Neural cell (in vitro differentiated cells): ENCODE measurements at regions not wholly inside any gene's neighbourhood (a gene's known extent, or its start where the extent isn't known, plus 50 kb on each side); places are given as distances from the start of the nearest gene placed in this dataset.

Source experiments
- H2AFZ ChIP-seq: fragments of 200-600, 300-800 bp; sonication (generic), shearing (Covaris generic); 2 replicates; pipeline ENCODE4 v1.6.0; 2014; ENCODE audit warnings: low read depth, mild to moderate bottlenecking, antibody characterized with exemption, low read length, moderate library complexity
- H3F3A ChIP-seq: fragments of 200-600 bp; shearing (Covaris generic); 2 replicates; pipeline ENCODE4 v1.6.1; 2016; ENCODE audit warnings: mild to moderate bottlenecking, moderate library complexity, mixed read lengths, antibody characterized with exemption, low read length; ENCODE audit not compliant: insufficient read depth, poor library complexity, severe bottlenecking
- H3K27ac ChIP-seq: fragments of 200-600, 300-800 bp; sonication (generic), shearing (Covaris generic); 2 replicates; pipeline ENCODE4 v1.5.1; 2014; ENCODE audit warnings: mild to moderate bottlenecking, low read length, moderate library complexity
- H3K27me3 ChIP-seq: fragments of 300-800, 200-600 bp; sonication (generic), shearing (Covaris generic); 2 replicates; pipeline ENCODE4 v1.6.0; 2014; ENCODE audit warnings: mild to moderate bottlenecking, low read depth, low read length, moderate library complexity; ENCODE audit not compliant: insufficient read depth
- H3K36me3 ChIP-seq: fragments of 300-800, 200-600 bp; sonication (generic), shearing (Covaris generic); 2 replicates; pipeline ENCODE4 v1.5.1; 2014; ENCODE audit warnings: mild to moderate bottlenecking, antibody characterized with exemption, low read length, moderate library complexity; ENCODE audit not compliant: insufficient read depth
- H3K4me2 ChIP-seq: fragments of 300-800, 200-600 bp; sonication (generic), shearing (Covaris generic); 2 replicates; pipeline ENCODE4 v1.6.0; 2014; ENCODE audit warnings: mild to moderate bottlenecking, low read length
- H3K4me3 ChIP-seq: fragments of 300-800, 200-600 bp; sonication (generic), shearing (Covaris generic); 2 replicates; pipeline ENCODE4 v1.5.1; 2014; ENCODE audit warnings: mild to moderate bottlenecking, low read length, moderate library complexity
- H3K79me2 ChIP-seq: fragments of 200-600 bp; shearing (Covaris generic); replicated peaks from 2 replicates; pipeline ENCODE4 v1.6.0; 2014; ENCODE audit warnings: mild to moderate bottlenecking, low read length, moderate library complexity; ENCODE audit not compliant: insufficient read depth
- H3K9ac ChIP-seq: fragments of 300-800, 200-600 bp; sonication (generic), shearing (Covaris generic); 2 replicates; pipeline ENCODE4 v1.6.1; 2016; ENCODE audit warnings: mild to moderate bottlenecking, low read length, mixed read lengths
- H3K9me2 ChIP-seq: fragments of 200-600 bp; shearing (Covaris generic); 2 replicates; pipeline ENCODE4 v1.6.1; 2016; ENCODE audit warnings: mild to moderate bottlenecking, low read length, mixed read lengths; ENCODE audit not compliant: insufficient read depth
- H3K9me3 ChIP-seq: fragments of 200-600, 300-800 bp; sonication (generic), shearing (Covaris generic); 2 replicates; pipeline ENCODE4 v1.6.1; 2016; ENCODE audit warnings: mild to moderate bottlenecking, mixed run types, low read length, moderate library complexity, mixed read lengths
- H4K20me1 ChIP-seq: fragments of 200-600 bp; shearing (Covaris generic); 2 replicates; pipeline ENCODE4 v1.6.1; 2016; ENCODE audit warnings: mild to moderate bottlenecking, mixed run types; ENCODE audit not compliant: insufficient read depth
- EP300 ChIP-seq: fragments of 450-650 bp; conservative IDR thresholded peaks from 2 replicates; pipeline ENCODE4 v1.6.1; 2014; ENCODE audit warnings: antibody characterized with exemption, mild to moderate bottlenecking, moderate library complexity; ENCODE audit not compliant: poor library complexity, severe bottlenecking
- EZH2 ChIP-seq: fragments of 200-600, 300-800 bp; shearing (Covaris generic), sonication (generic); IDR thresholded peaks from 2 replicates; pipeline ENCODE4 v1.6.1; 2014; ENCODE audit warnings: antibody characterized with exemption, low read length, borderline replicate concordance, mild to moderate bottlenecking; ENCODE audit not compliant: insufficient read depth, poor library complexity, severe bottlenecking
- MXI1 ChIP-seq: fragments of 450-650 bp; conservative IDR thresholded peaks from 2 replicates; pipeline ENCODE4 v1.6.1; 2014; ENCODE audit warnings: antibody characterized with exemption, mild to moderate bottlenecking; ENCODE audit not compliant: poor library complexity, severe bottlenecking
- POLR2AphosphoS5 ChIP-seq: IDR thresholded peaks from 2 replicates; pipeline ENCODE4 v1.6.1; 2012
- RAD21 ChIP-seq: fragments of 450-650 bp; conservative IDR thresholded peaks from 2 replicates; pipeline ENCODE4 v1.6.1; 2014; ENCODE audit warnings: antibody characterized with exemption, mild to moderate bottlenecking, moderate library complexity
- SMC3 ChIP-seq: fragments of 450-650 bp; conservative IDR thresholded peaks from 2 replicates; pipeline ENCODE4 v1.6.1; 2014; ENCODE audit warnings: antibody characterized with exemption, mild to moderate bottlenecking, moderate library complexity; ENCODE audit not compliant: poor library complexity
- TAF1 ChIP-seq: IDR thresholded peaks from 2 replicates; pipeline ENCODE4 v1.6.1; 2012; ENCODE audit warnings: low read depth
- TF ChIP-seq, protein P1 (sequence below): IDR thresholded peaks from 2 replicates; pipeline ENCODE4 v1.6.1; 2012; ENCODE audit warnings: borderline replicate concordance
- TF ChIP-seq, protein P2 (sequence below): fragments of 450-650 bp; IDR thresholded peaks from 2 replicates; pipeline ENCODE4 v1.5.1; 2014; ENCODE audit warnings: antibody characterized with exemption, mild to moderate bottlenecking, moderate library complexity; ENCODE audit not compliant: poor library complexity, severe bottlenecking

DNA sequence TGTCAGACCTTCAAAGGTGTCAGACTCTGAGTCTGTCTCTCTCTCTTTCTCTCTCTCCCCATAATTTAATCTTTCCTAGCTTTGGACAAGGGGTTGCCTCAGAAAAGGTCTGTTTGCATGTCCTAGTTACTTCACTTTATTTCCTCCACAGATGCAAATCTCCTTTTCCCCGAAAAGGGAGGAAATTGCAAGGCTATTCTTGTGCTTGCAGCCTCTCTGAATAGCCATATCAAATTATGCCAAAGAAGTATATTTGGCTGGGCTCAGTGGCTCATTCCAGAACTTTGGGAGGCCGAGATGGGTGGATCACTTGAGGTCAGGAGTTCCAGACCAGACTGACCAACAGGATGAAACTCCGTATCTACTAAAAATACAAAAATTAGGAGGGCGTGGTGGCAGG, 145.6 kb upstream of the GATB start:
- no peaks in the 10 kb centered on the region for H3K9me3 ChIP-seq
- H3K4me2 ChIP-seq, result no peak overlapping the region
- H3K9me2 ChIP-seq, result no peaks in the 10 kb centered on the region
- no peaks in the 10 kb centered on the region for H3K36me3 ChIP-seq
- no peak overlapping the region for H3K9ac ChIP-seq
- H3K79me2 ChIP-seq, result no peaks in the 10 kb centered on the region
- no peaks in the 10 kb centered on the region for H3F3A ChIP-seq
- H2AFZ ChIP-seq, result no peak overlapping the region
- H3K27ac ChIP-seq, result no peak overlapping the region
- no peak overlapping the region for H3K4me3 ChIP-seq
- TF ChIP-seq, protein P1, sequence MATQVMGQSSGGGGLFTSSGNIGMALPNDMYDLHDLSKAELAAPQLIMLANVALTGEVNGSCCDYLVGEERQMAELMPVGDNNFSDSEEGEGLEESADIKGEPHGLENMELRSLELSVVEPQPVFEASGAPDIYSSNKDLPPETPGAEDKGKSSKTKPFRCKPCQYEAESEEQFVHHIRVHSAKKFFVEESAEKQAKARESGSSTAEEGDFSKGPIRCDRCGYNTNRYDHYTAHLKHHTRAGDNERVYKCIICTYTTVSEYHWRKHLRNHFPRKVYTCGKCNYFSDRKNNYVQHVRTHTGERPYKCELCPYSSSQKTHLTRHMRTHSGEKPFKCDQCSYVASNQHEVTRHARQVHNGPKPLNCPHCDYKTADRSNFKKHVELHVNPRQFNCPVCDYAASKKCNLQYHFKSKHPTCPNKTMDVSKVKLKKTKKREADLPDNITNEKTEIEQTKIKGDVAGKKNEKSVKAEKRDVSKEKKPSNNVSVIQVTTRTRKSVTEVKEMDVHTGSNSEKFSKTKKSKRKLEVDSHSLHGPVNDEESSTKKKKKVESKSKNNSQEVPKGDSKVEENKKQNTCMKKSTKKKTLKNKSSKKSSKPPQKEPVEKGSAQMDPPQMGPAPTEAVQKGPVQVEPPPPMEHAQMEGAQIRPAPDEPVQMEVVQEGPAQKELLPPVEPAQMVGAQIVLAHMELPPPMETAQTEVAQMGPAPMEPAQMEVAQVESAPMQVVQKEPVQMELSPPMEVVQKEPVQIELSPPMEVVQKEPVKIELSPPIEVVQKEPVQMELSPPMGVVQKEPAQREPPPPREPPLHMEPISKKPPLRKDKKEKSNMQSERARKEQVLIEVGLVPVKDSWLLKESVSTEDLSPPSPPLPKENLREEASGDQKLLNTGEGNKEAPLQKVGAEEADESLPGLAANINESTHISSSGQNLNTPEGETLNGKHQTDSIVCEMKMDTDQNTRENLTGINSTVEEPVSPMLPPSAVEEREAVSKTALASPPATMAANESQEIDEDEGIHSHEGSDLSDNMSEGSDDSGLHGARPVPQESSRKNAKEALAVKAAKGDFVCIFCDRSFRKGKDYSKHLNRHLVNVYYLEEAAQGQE, result no peak
- TF ChIP-seq SMC3 (no peak), MXI1 (no peak), POLR2AphosphoS5 (no peak), EZH2 (no peak), EP300 (no peak), RAD21 (no peak), TAF1 (no peak)
- TF ChIP-seq, protein P2, sequence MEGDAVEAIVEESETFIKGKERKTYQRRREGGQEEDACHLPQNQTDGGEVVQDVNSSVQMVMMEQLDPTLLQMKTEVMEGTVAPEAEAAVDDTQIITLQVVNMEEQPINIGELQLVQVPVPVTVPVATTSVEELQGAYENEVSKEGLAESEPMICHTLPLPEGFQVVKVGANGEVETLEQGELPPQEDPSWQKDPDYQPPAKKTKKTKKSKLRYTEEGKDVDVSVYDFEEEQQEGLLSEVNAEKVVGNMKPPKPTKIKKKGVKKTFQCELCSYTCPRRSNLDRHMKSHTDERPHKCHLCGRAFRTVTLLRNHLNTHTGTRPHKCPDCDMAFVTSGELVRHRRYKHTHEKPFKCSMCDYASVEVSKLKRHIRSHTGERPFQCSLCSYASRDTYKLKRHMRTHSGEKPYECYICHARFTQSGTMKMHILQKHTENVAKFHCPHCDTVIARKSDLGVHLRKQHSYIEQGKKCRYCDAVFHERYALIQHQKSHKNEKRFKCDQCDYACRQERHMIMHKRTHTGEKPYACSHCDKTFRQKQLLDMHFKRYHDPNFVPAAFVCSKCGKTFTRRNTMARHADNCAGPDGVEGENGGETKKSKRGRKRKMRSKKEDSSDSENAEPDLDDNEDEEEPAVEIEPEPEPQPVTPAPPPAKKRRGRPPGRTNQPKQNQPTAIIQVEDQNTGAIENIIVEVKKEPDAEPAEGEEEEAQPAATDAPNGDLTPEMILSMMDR, result no peak
- no peaks in the 10 kb centered on the region for H4K20me1 ChIP-seq
- H3K27me3 ChIP-seq, result no peaks in the 10 kb centered on the region

DNA sequence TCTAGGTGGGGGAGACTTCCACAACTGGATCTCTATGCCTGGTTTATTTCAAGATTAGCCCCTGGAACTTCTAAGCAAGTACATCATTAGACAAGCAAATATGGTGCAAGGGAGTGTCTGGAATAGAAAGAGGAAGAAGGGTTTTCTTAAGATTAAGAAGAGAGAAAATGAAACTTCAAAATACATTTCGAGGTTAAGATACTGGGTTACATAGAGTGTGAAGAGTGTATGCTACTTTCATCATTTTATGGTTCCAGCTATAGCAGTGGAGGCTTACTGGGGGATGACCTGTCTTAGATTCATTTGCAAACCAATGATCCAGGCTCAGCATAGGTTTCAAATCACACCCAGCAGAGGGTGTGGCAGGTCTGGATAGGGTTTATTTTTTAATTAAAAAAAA, 144.4 kb upstream of the GATB start:
- Histone ChIP-seq H3K9ac (no peak overlapping the region), H3K79me2 (no peaks in the 10 kb centered on the region), H3F3A (no peaks in the 10 kb centered on the region), H3K36me3 (no peaks in the 10 kb centered on the region), H2AFZ (no peak overlapping the region), H3K9me3 (no peaks in the 10 kb centered on the region), H3K27me3 (no peaks in the 10 kb centered on the region), H3K4me2 (no peak overlapping the region), H3K4me3 (no peak overlapping the region), H3K9me2 (no peaks in the 10 kb centered on the region), H3K27ac (no peak overlapping the region), H4K20me1 (no peaks in the 10 kb centered on the region)
- TF ChIP-seq, protein P1, result no peak
- TF ChIP-seq TAF1 (no peak), MXI1 (no peak), POLR2AphosphoS5 (no peak), RAD21 (no peak), EZH2 (no peak), SMC3 (no peak), EP300 (no peak)
- TF ChIP-seq, protein P2, result no peak
